ENCODE measurements at regions not wholly inside any gene's neighbourhood (a gene's known extent, or its start where the extent isn't known, plus 50 kb on each side); places are given as distances from the start of the nearest gene placed in this dataset.

GRCh38 chr4:20422398-20422797 lies 170.7 kb downstream of the SLIT2 start:
- TF ChIP-seq, protein P1, sequence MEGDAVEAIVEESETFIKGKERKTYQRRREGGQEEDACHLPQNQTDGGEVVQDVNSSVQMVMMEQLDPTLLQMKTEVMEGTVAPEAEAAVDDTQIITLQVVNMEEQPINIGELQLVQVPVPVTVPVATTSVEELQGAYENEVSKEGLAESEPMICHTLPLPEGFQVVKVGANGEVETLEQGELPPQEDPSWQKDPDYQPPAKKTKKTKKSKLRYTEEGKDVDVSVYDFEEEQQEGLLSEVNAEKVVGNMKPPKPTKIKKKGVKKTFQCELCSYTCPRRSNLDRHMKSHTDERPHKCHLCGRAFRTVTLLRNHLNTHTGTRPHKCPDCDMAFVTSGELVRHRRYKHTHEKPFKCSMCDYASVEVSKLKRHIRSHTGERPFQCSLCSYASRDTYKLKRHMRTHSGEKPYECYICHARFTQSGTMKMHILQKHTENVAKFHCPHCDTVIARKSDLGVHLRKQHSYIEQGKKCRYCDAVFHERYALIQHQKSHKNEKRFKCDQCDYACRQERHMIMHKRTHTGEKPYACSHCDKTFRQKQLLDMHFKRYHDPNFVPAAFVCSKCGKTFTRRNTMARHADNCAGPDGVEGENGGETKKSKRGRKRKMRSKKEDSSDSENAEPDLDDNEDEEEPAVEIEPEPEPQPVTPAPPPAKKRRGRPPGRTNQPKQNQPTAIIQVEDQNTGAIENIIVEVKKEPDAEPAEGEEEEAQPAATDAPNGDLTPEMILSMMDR (IDR thresholded peaks at IDR 0.05), result peak; percentile 72
- TF ChIP-seq POLR2AphosphoS5 (IDR thresholded peaks at IDR 0.05; ENCODE audit: low read depth, low read length), result no peak
